Loucy (cell line): ENCODE measurements at regions not wholly inside any gene's neighbourhood (a gene's known extent, or its start where the extent isn't known, plus 50 kb on each side); places are given as distances from the start of the nearest gene placed in this dataset.
A peak's percentile ranks its signal among the peaks of the same experiment; 100 is the strongest.

ENCODE experiments used
- H2AFZ ChIP-seq: fragments of 200-600 bp; sonication (generic); 2 replicates; pipeline ENCODE4 v1.6.0; 2016; ENCODE audit warnings: antibody characterized with exemption, mild to moderate bottlenecking, low read length, moderate library complexity
- H3F3A ChIP-seq: fragments of 200-600 bp; 2 replicates; pipeline ENCODE4 v1.6.0; 2016; ENCODE audit warnings: antibody characterized with exemption, low read depth, mild to moderate bottlenecking
- H3K27me3 ChIP-seq: fragments of 200-600 bp; sonication (generic); 2 replicates; pipeline ENCODE4 v1.6.1; 2014; ENCODE audit warnings: low read length, mild to moderate bottlenecking; ENCODE audit not compliant: insufficient read depth, poor library complexity, severe bottlenecking
- H3K36me3 ChIP-seq: fragments of 200-600 bp; sonication (generic); 2 replicates; pipeline ENCODE4 v1.6.1; 2016; ENCODE audit warnings: low read length; ENCODE audit not compliant: insufficient read depth
- H3K4me1 ChIP-seq: fragments of 200-600 bp; sonication (generic); 2 replicates; pipeline ENCODE4 v1.5.1; 2014; ENCODE audit warnings: low read length, mild to moderate bottlenecking; ENCODE audit not compliant: insufficient read depth, poor library complexity, severe bottlenecking
- H3K4me2 ChIP-seq: fragments of 200-600 bp; sonication (generic); 2 replicates; pipeline ENCODE4 v1.6.0; 2014; ENCODE audit warnings: antibody characterized with exemption, low read length, low read depth, mild to moderate bottlenecking; ENCODE audit not compliant: poor library complexity, severe bottlenecking
- H3K4me3 ChIP-seq: fragments of 200-600 bp; sonication (generic); 2 replicates; pipeline ENCODE4 v1.5.1; 2014; ENCODE audit warnings: low read length, mild to moderate bottlenecking, mixed read lengths; ENCODE audit not compliant: poor library complexity, severe bottlenecking
- H3K79me2 ChIP-seq: fragments of 200-600 bp; sonication (generic); 2 replicates; pipeline ENCODE4 v1.6.1; 2014; ENCODE audit warnings: low read length; ENCODE audit not compliant: insufficient read depth
- H3K9ac ChIP-seq: fragments of 200-600 bp; sonication (generic); 2 replicates; pipeline ENCODE4 v1.6.0; 2014; ENCODE audit warnings: mild to moderate bottlenecking, low read depth, low read length, moderate library complexity; ENCODE audit not compliant: poor library complexity, severe bottlenecking
- H3K9me2 ChIP-seq: fragments of 200-600 bp; sonication (generic); replicated peaks from 2 replicates; pipeline ENCODE4 v1.6.1; 2016; ENCODE audit warnings: low read depth, low read length, mixed read lengths
- H3K9me3 ChIP-seq: fragments of 200-600 bp; sonication (generic); 2 replicates; pipeline ENCODE4 v1.6.1; 2014; ENCODE audit warnings: mild to moderate bottlenecking, antibody characterized with exemption, low read length, low read depth; ENCODE audit not compliant: insufficient read depth
- H4K20me1 ChIP-seq: fragments of 200-600 bp; sonication (generic); 2 replicates; pipeline ENCODE4 v1.6.0; 2014; ENCODE audit warnings: antibody characterized with exemption, low read length, mild to moderate bottlenecking; ENCODE audit not compliant: insufficient read depth, poor library complexity, severe bottlenecking
- EZH2phosphoT487 ChIP-seq: fragments of 200-600 bp; IDR thresholded peaks from 2 replicates; pipeline ENCODE4 v1.6.1; 2018; ENCODE audit warnings: antibody characterized with exemption, mild to moderate bottlenecking, moderate library complexity, borderline replicate concordance
- TF ChIP-seq, protein P1 (sequence below): fragments of 200-600 bp; sonication (generic); conservative IDR thresholded peaks from 2 replicates; pipeline ENCODE4 v1.5.1; 2014; ENCODE audit warnings: mild to moderate bottlenecking, antibody characterized with exemption, low read length

DNA sequence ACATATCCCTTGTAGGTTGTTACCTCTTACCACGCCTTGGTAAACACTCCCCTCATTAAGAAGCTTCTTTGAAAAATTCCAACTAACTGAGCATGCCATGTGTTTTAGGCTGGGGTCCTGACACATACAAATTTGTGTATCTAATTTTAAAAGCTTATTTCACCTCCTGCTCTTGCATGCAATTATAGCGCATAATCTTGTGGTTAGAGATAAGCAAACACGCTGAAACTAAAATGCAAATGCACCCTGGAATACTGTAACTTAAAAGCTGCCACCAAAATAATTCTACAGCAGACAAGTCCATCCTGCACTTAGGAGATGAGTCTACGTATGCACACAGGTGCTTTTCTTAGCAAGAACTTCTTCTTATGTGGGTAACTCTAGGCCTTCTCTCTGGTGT is 990.2 kb downstream of the TSN start:
- no peaks in the 10 kb centered on the region for H3K27me3 ChIP-seq
- no peaks in the 10 kb centered on the region for H3K79me2 ChIP-seq
- H3K4me1 ChIP-seq = no peaks in the 10 kb centered on the region
- H4K20me1 ChIP-seq = no peaks in the 10 kb centered on the region
- no peaks in the 10 kb centered on the region for H3K36me3 ChIP-seq
- no peaks in the 10 kb centered on the region for H3K9me3 ChIP-seq
- H3K9me2 ChIP-seq = no peaks in the 10 kb centered on the region
- no peak overlapping the region for H3K9ac ChIP-seq
- H3F3A ChIP-seq = no peaks in the 10 kb centered on the region
- no peak overlapping the region for H3K4me3 ChIP-seq
- TF ChIP-seq, protein P1, sequence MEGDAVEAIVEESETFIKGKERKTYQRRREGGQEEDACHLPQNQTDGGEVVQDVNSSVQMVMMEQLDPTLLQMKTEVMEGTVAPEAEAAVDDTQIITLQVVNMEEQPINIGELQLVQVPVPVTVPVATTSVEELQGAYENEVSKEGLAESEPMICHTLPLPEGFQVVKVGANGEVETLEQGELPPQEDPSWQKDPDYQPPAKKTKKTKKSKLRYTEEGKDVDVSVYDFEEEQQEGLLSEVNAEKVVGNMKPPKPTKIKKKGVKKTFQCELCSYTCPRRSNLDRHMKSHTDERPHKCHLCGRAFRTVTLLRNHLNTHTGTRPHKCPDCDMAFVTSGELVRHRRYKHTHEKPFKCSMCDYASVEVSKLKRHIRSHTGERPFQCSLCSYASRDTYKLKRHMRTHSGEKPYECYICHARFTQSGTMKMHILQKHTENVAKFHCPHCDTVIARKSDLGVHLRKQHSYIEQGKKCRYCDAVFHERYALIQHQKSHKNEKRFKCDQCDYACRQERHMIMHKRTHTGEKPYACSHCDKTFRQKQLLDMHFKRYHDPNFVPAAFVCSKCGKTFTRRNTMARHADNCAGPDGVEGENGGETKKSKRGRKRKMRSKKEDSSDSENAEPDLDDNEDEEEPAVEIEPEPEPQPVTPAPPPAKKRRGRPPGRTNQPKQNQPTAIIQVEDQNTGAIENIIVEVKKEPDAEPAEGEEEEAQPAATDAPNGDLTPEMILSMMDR = no peak
- no peak for TF ChIP-seq EZH2phosphoT487
- no peak overlapping the region for H3K4me2 ChIP-seq
- no peak overlapping the region for H2AFZ ChIP-seq

DNA sequence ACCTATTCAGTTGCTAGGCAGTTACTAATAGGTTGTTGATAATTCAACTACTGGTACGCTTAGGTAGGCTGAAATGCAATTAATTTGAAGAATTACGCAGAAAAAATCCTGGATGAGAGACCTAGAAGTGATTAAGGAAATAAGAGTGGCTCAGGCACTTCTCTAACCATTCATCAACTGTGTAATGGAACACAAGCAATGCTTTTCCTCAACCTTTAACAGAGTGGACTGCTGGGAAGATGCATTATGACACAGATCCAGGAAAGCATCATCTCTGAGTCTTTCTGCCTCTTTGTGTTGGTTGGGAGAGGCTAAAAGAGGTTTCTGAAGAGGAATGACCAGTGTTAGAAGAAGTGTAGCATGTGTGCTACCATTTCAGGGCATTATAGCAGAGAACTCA is 992.2 kb downstream of the TSN start:
- Histone ChIP-seq H3K4me1 (no peaks in the 10 kb centered on the region), H3K9me3 (no peaks in the 10 kb centered on the region), H3K27me3 (no peaks in the 10 kb centered on the region), H3K9ac (no peak overlapping the region), H3K36me3 (no peaks in the 10 kb centered on the region), H4K20me1 (no peaks in the 10 kb centered on the region), H2AFZ (no peak overlapping the region), H3K9me2 (0 out of 2 replicates have a peak, but pooled peaks cover 3% of the 10 kb centered on the region), H3F3A (no peaks in the 10 kb centered on the region), H3K4me2 (no peak overlapping the region), H3K79me2 (no peaks in the 10 kb centered on the region), H3K4me3 (no peak overlapping the region)
- TF ChIP-seq, protein P1 = no peak
- TF ChIP-seq EZH2phosphoT487 = no peak

DNA sequence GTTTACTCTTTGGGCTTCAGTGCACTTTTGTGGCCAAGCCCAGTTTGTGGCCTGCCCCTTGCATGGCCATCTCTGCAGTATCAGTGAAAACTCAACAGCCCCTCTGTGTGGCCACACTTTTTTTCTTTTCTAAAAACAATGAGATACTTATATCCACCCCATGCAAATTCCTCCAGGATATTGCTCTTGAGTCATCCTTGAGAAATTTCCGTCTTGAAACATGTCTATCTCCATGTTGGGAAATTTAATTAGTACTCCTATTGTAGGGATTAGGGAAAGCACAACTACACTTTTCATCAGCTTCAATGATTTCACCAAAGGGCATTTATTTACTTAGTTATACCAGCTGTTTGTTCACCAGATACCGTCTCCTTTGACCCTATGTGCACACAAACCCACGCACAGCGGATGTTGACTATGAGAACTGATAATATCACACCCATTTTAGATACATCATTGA is 993.1 kb downstream of the TSN start:
- no peaks in the 10 kb centered on the region for H4K20me1 ChIP-seq
- H3K36me3 ChIP-seq = no peaks in the 10 kb centered on the region
- no peak overlapping the region for H3K4me2 ChIP-seq
- H3K4me1 ChIP-seq = no peaks in the 10 kb centered on the region
- H3K9ac ChIP-seq = no peak overlapping the region
- H3K4me3 ChIP-seq = no peak overlapping the region
- no peak overlapping the region for H2AFZ ChIP-seq
- 0 out of 2 replicates have a peak, but pooled peaks cover 3% of the 10 kb centered on the region for H3K9me2 ChIP-seq
- no peaks in the 10 kb centered on the region for H3K9me3 ChIP-seq
- no peak for TF ChIP-seq EZH2phosphoT487
- TF ChIP-seq, protein P1 = 0 out of 2 replicates have a peak, but pooled peaks have one; percentile 9
- no peaks in the 10 kb centered on the region for H3F3A ChIP-seq
- no peaks in the 10 kb centered on the region for H3K27me3 ChIP-seq
- no peaks in the 10 kb centered on the region for H3K79me2 ChIP-seq
